BLaER1 treated with 17β-estradiol and CSF1 and Interleukin-3, amounts not matched to agents 10 nM and 100 nM (cell line): ENCODE measurements at regions not wholly inside any gene's neighbourhood (a gene's known extent, or its start where the extent isn't known, plus 50 kb on each side); places are given as distances from the start of the nearest gene placed in this dataset.
A peak's percentile ranks its signal among the peaks of the same experiment; 100 is the strongest.

Experiments
- H3K27ac ChIP-seq, 11 experiments: shearing (Covaris generic); formaldehyde crosslinking; 2 replicates each; pipeline ENCODE4 v1.8.1; 2022
- H3K27me3 ChIP-seq, 11 experiments: shearing (Covaris generic); formaldehyde crosslinking; 2 replicates each; pipeline ENCODE4 v1.8.1; 2022
- H3K36me3 ChIP-seq, 11 experiments: shearing (Covaris generic); formaldehyde crosslinking; 2 replicates each; pipeline ENCODE4 v1.8.1; 2022
- H3K4me1 ChIP-seq, 10 experiments: shearing (Covaris generic); formaldehyde crosslinking; 2 replicates each; pipeline ENCODE4 v1.8.1; 2022
- H3K4me2 ChIP-seq, 11 experiments: shearing (Covaris generic); formaldehyde crosslinking; 2 replicates each; pipeline ENCODE4 v1.8.1; 2022
- H3K4me3 ChIP-seq, 10 experiments: shearing (Covaris generic); formaldehyde crosslinking; 2 replicates each; pipeline ENCODE4 v1.8.1; 2022
- H3K9ac ChIP-seq, 11 experiments: shearing (Covaris generic); formaldehyde crosslinking; 2 replicates each; pipeline ENCODE4 v1.8.1; 2022
- H3K9me3 ChIP-seq, 11 experiments: shearing (Covaris generic); formaldehyde crosslinking; replicated peaks in 1 of 11; 2 replicates each; pipeline ENCODE4 v1.8.1; 2022
- H4K20me1 ChIP-seq, 11 experiments: shearing (Covaris generic); formaldehyde crosslinking; 2 replicates each; pipeline ENCODE4 v1.8.1; 2022
- Cebpa-rat ChIP-seq, 11 experiments: shearing (Covaris generic); IDR thresholded peaks; 2 replicates each; pipeline ENCODE4 v1.8.1; 2022

- Histone ChIP-seq H3K4me3 (no peak overlapping the region), H3K4me2 (no peak overlapping the region), H3K9me3 (no peaks in the 10 kb centered on the region)
Measured at GRCh38 chr4:167290678-167291077, 56.4 kb upstream of the SPOCK3 start.

GRCh38 chr4:167308876-167309275 lies 74.6 kb upstream of the SPOCK3 start:
- H3K9me3 ChIP-seq = no peaks in the 10 kb centered on the region
- H3K4me2 ChIP-seq = no peak overlapping the region
- no peaks in the 10 kb centered on the region for H3K36me3 ChIP-seq
- H3K27ac ChIP-seq = no peak overlapping the region
- H3K4me3 ChIP-seq = no peak overlapping the region
- H3K27me3 ChIP-seq = no peaks in the 10 kb centered on the region
- no peak overlapping the region for H3K9ac ChIP-seq
- H4K20me1 ChIP-seq = no peaks in the 10 kb centered on the region
- no peaks in the 10 kb centered on the region for H3K4me1 ChIP-seq
- TF ChIP-seq Cebpa-rat (IDR thresholded peaks at IDR 0.05) = no peak

More at GRCh38 chr4:167290678-167291077, 56.4 kb upstream of the SPOCK3 start:
- H3K4me1 ChIP-seq = peaks cover 0 to 3% (median 0%) of the 10 kb centered on the region in 10 experiments; a peak in 2 of 20 replicates
- no peak overlapping the region for H3K27ac ChIP-seq
- no peak for TF ChIP-seq Cebpa-rat (IDR thresholded peaks at IDR 0.05)
- H4K20me1 ChIP-seq = no peaks in the 10 kb centered on the region
- no peaks in the 10 kb centered on the region for H3K27me3 ChIP-seq
- no peak overlapping the region for H3K9ac ChIP-seq
- no peaks in the 10 kb centered on the region for H3K36me3 ChIP-seq

GRCh38 chr4:167321299-167321698 lies 87.0 kb upstream of the SPOCK3 start:
- no peak for TF ChIP-seq Cebpa-rat (IDR thresholded peaks at IDR 0.05)
- Histone ChIP-seq H3K27me3 (no peaks in the 10 kb centered on the region), H3K27ac (no peak overlapping the region), H3K4me1 (no peaks in the 10 kb centered on the region), H3K9me3 (no peaks in the 10 kb centered on the region), H4K20me1 (no peaks in the 10 kb centered on the region), H3K4me2 (no peak overlapping the region), H3K36me3 (no peaks in the 10 kb centered on the region), H3K9ac (no peak overlapping the region), H3K4me3 (no peak overlapping the region)

GRCh38 chr4:167339781-167340180 lies 105.5 kb upstream of the SPOCK3 start:
- no peaks in the 10 kb centered on the region for H3K4me1 ChIP-seq
- no peaks in the 10 kb centered on the region for H3K27me3 ChIP-seq
- TF ChIP-seq Cebpa-rat (IDR thresholded peaks at IDR 0.05) = no peak
- no peak overlapping the region for H3K4me2 ChIP-seq
- H4K20me1 ChIP-seq = no peaks in the 10 kb centered on the region
- H3K36me3 ChIP-seq = no peaks in the 10 kb centered on the region
- H3K4me3 ChIP-seq = no peak overlapping the region
- no peak overlapping the region for H3K9ac ChIP-seq
- H3K9me3 ChIP-seq = no peaks in the 10 kb centered on the region; a peak in 1 of 22 replicates
- H3K27ac ChIP-seq = no peak overlapping the region

GRCh38 chr4:167359711-167360110 lies 125.4 kb upstream of the SPOCK3 start:
- H3K36me3 ChIP-seq = no peaks in the 10 kb centered on the region
- no peaks in the 10 kb centered on the region for H3K4me1 ChIP-seq
- no peak overlapping the region for H3K4me2 ChIP-seq
- no peaks in the 10 kb centered on the region for H3K9me3 ChIP-seq
- H3K4me3 ChIP-seq = no peak overlapping the region
- no peaks in the 10 kb centered on the region for H3K27me3 ChIP-seq
- no peak overlapping the region for H3K9ac ChIP-seq
- no peaks in the 10 kb centered on the region for H4K20me1 ChIP-seq
- TF ChIP-seq Cebpa-rat (IDR thresholded peaks at IDR 0.05) = no peak
- H3K27ac ChIP-seq = no peak overlapping the region

GRCh38 chr4:167379076-167379835 lies 145.0 kb upstream of the SPOCK3 start:
- Histone ChIP-seq H3K9ac (no peak overlapping the region), H3K4me2 (no peak overlapping the region), H3K4me3 (no peak overlapping the region), H3K27ac (no peak overlapping the region), H4K20me1 (no peaks in the 10 kb centered on the region), H3K4me1 (peaks cover 0 to 13% (median 4%) of the 10 kb centered on the region in 10 experiments; a peak in 7 of 20 replicates), H3K9me3 (no peaks in the 10 kb centered on the region), H3K36me3 (no peaks in the 10 kb centered on the region), H3K27me3 (no peaks in the 10 kb centered on the region)
- TF ChIP-seq Cebpa-rat (IDR thresholded peaks at IDR 0.05) = no peak

- no peak overlapping the region for H3K4me3 ChIP-seq
- TF ChIP-seq Cebpa-rat (IDR thresholded peaks at IDR 0.05) = no peak
- H3K27ac ChIP-seq = no peak overlapping the region
- H3K4me1 ChIP-seq = peaks cover 0 to 13% (median 4%) of the 10 kb centered on the region in 10 experiments; a peak in 7 of 20 replicates
- H3K4me2 ChIP-seq = no peak overlapping the region
- no peaks in the 10 kb centered on the region for H3K27me3 ChIP-seq
- no peaks in the 10 kb centered on the region for H4K20me1 ChIP-seq
- H3K36me3 ChIP-seq = no peaks in the 10 kb centered on the region
- no peaks in the 10 kb centered on the region for H3K9me3 ChIP-seq
- no peak overlapping the region for H3K9ac ChIP-seq
Measured at GRCh38 chr4:167380964-167381363, 146.7 kb upstream of the SPOCK3 start.

- peaks cover 0 to 13% (median 4%) of the 10 kb centered on the region in 10 experiments; a peak in 7 of 20 replicates for H3K4me1 ChIP-seq
- no peak overlapping the region for H3K27ac ChIP-seq
- H3K36me3 ChIP-seq = no peaks in the 10 kb centered on the region
- no peak overlapping the region for H3K4me3 ChIP-seq
- no peak overlapping the region for H3K9ac ChIP-seq
- H4K20me1 ChIP-seq = no peaks in the 10 kb centered on the region
- no peak for TF ChIP-seq Cebpa-rat (IDR thresholded peaks at IDR 0.05)
- no peaks in the 10 kb centered on the region for H3K9me3 ChIP-seq
- no peaks in the 10 kb centered on the region for H3K27me3 ChIP-seq
- peak overlapping the region in 5 of 11 experiments; percentile 3 to 54 (median 29); a peak in 6 of 22 replicates for H3K4me2 ChIP-seq
Measured at GRCh38 chr4:167383291-167383690, 149.0 kb upstream of the SPOCK3 start.

- H3K4me3 ChIP-seq = no peak overlapping the region
- no peaks in the 10 kb centered on the region for H4K20me1 ChIP-seq
- H3K27me3 ChIP-seq = no peaks in the 10 kb centered on the region
- no peak for TF ChIP-seq Cebpa-rat (IDR thresholded peaks at IDR 0.05)
- H3K36me3 ChIP-seq = no peaks in the 10 kb centered on the region
- no peaks in the 10 kb centered on the region for H3K9me3 ChIP-seq
- no peak overlapping the region for H3K9ac ChIP-seq
- H3K4me2 ChIP-seq = no peak overlapping the region
- H3K4me1 ChIP-seq = no peaks in the 10 kb centered on the region
- H3K27ac ChIP-seq = no peak overlapping the region
Measured at GRCh38 chr4:167397586-167397985, 163.3 kb upstream of the SPOCK3 start.

- H3K9me3 ChIP-seq = no peaks in the 10 kb centered on the region
- H3K27ac ChIP-seq = no peak overlapping the region
- no peaks in the 10 kb centered on the region for H3K27me3 ChIP-seq
- H3K4me3 ChIP-seq = no peak overlapping the region
- no peaks in the 10 kb centered on the region for H3K4me1 ChIP-seq
- no peak overlapping the region for H3K4me2 ChIP-seq
- no peaks in the 10 kb centered on the region for H3K36me3 ChIP-seq
- no peak overlapping the region for H3K9ac ChIP-seq
- no peak for TF ChIP-seq Cebpa-rat (IDR thresholded peaks at IDR 0.05)
- H4K20me1 ChIP-seq = no peaks in the 10 kb centered on the region
Measured at GRCh38 chr4:167399201-167399600, 164.9 kb upstream of the SPOCK3 start.
